ENCODE measurements at regions not wholly inside any gene's neighbourhood (a gene's known extent, or its start where the extent isn't known, plus 50 kb on each side); places are given as distances from the start of the nearest gene placed in this dataset.

GRCh38 chr9:106310782-106311181, 552.2 kb upstream of the ZNF462 start:
- no peak for DNase-seq (ENCODE audit: low read depth in 2 of 3, low spot score in 1 of 3)

GRCh38 chr9:106312906-106313305, 550.1 kb upstream of the ZNF462 start:
- no peak for DNase-seq (ENCODE audit: low read depth in 2 of 3, low spot score in 1 of 3)

GRCh38 chr9:106314476-106314875, 548.5 kb upstream of the ZNF462 start:
- DNase-seq (ENCODE audit: low read depth in 2 of 3, low spot score in 1 of 3), result no peak

GRCh38 chr9:106321394-106322180, 541.4 kb upstream of the ZNF462 start:
- DNase-seq (ENCODE audit: low read depth in 2 of 3, low spot score in 1 of 3), result no peak

GRCh38 chr9:106322706-106323245, 540.2 kb upstream of the ZNF462 start:
- no peak for DNase-seq (ENCODE audit: low read depth in 2 of 3, low spot score in 1 of 3)

- no peak for DNase-seq (ENCODE audit: low read depth in 2 of 3, low spot score in 1 of 3)
These were observed 538.8 kb upstream of the ZNF462 start for GRCh38 chr9:106324053-106324585.

GRCh38 chr9:106324591-106325280, 538.2 kb upstream of the ZNF462 start:
- DNase-seq (ENCODE audit: low read depth in 2 of 3, low spot score in 1 of 3), result no peak

- no peak for DNase-seq (ENCODE audit: low read depth in 2 of 3, low spot score in 1 of 3)
These were observed 536.5 kb upstream of the ZNF462 start for GRCh38 chr9:106326493-106326892.

- DNase-seq (ENCODE audit: low read depth in 2 of 3, low spot score in 1 of 3), result no peak
These were observed 529.5 kb upstream of the ZNF462 start for GRCh38 chr9:106333481-106333880.

GRCh38 chr9:106334081-106334480, 528.9 kb upstream of the ZNF462 start:
- no peak for DNase-seq (ENCODE audit: low read depth in 2 of 3, low spot score in 1 of 3)

GRCh38 chr9:106339882-106340281, 523.1 kb upstream of the ZNF462 start:
- no peak for DNase-seq (ENCODE audit: low read depth in 2 of 3, low spot score in 1 of 3)

GRCh38 chr9:106350777-106351176, 512.2 kb upstream of the ZNF462 start:
- no peak for DNase-seq (ENCODE audit: low read depth in 2 of 3, low spot score in 1 of 3)

GRCh38 chr9:106356924-106357323, 506.0 kb upstream of the ZNF462 start:
- DNase-seq (ENCODE audit: low read depth in 2 of 3, low spot score in 1 of 3), result no peak

GRCh38 chr9:106358331-106358730, 504.6 kb upstream of the ZNF462 start:
- no peak for DNase-seq (ENCODE audit: low read depth in 2 of 3, low spot score in 1 of 3)

GRCh38 chr9:106376689-106377088, 486.3 kb upstream of the ZNF462 start:
- no peak for DNase-seq (ENCODE audit: low read depth in 2 of 3, low spot score in 1 of 3)

GRCh38 chr9:106383072-106383471, 479.9 kb upstream of the ZNF462 start:
- no peak for DNase-seq (ENCODE audit: low read depth in 2 of 3, low spot score in 1 of 3)

GRCh38 chr9:106387965-106388364, 475.0 kb upstream of the ZNF462 start:
- DNase-seq (ENCODE audit: low read depth in 2 of 3, low spot score in 1 of 3), result no peak

GRCh38 chr9:106393226-106393625, 469.7 kb upstream of the ZNF462 start:
- DNase-seq (ENCODE audit: low read depth in 2 of 3, low spot score in 1 of 3), result no peak

- DNase-seq (ENCODE audit: low read depth in 2 of 3, low spot score in 1 of 3), result no peak
These were observed 462.8 kb upstream of the ZNF462 start for GRCh38 chr9:106400170-106400569.

GRCh38 chr9:106400950-106401349, 462.0 kb upstream of the ZNF462 start:
- DNase-seq (ENCODE audit: low read depth in 2 of 3, low spot score in 1 of 3), result no peak

- no peak for DNase-seq (ENCODE audit: low read depth in 2 of 3, low spot score in 1 of 3)
These were observed 459.9 kb upstream of the ZNF462 start for GRCh38 chr9:106403081-106403480.

- no peak for DNase-seq (ENCODE audit: low read depth in 2 of 3, low spot score in 1 of 3)
These were observed 458.8 kb upstream of the ZNF462 start for GRCh38 chr9:106404137-106404536.
